ENCODE measurements at regions not wholly inside any gene's neighbourhood (a gene's known extent, or its start where the extent isn't known, plus 50 kb on each side); places are given as distances from the start of the nearest gene placed in this dataset.
A peak's percentile ranks its signal among the peaks of the same experiment; 100 is the strongest.

GRCh38 chr6:66961191-66961590 lies 1254.2 kb upstream of the EYS start:
- no peak for DNase-seq

GRCh38 chr6:66949191-66949661 lies 1242.2 kb upstream of the EYS start:
- Histone ChIP-seq H3K4me3 (no peak overlapping the region), H3K36me3 (no peaks in the 10 kb centered on the region), H3K27me3 (no peaks in the 10 kb centered on the region), H3K9me3 (no peaks in the 10 kb centered on the region)
- DNase-seq, result no peak

More at GRCh38 chr6:66961191-66961590, 1254.2 kb upstream of the EYS start:
- Histone ChIP-seq H3K36me3 (no peaks in the 10 kb centered on the region), H3K27me3 (no peaks in the 10 kb centered on the region), H3K9me3 (no peaks in the 10 kb centered on the region), H3K4me3 (no peak overlapping the region)

GRCh38 chr6:66948106-66948505 lies 1241.1 kb upstream of the EYS start:
- H3K4me3 ChIP-seq, result no peak overlapping the region
- DNase-seq, result no peak
- H3K36me3 ChIP-seq, result no peaks in the 10 kb centered on the region
- no peaks in the 10 kb centered on the region for H3K9me3 ChIP-seq
- no peaks in the 10 kb centered on the region for H3K27me3 ChIP-seq

GRCh38 chr6:66940003-66940402 lies 1233.0 kb upstream of the EYS start:
- DNase-seq, result no peak
- no peaks in the 10 kb centered on the region for H3K27me3 ChIP-seq
- H3K4me3 ChIP-seq, result no peak overlapping the region
- no peaks in the 10 kb centered on the region for H3K9me3 ChIP-seq
- H3K36me3 ChIP-seq, result no peaks in the 10 kb centered on the region

- H3K9me3 ChIP-seq, result no peaks in the 10 kb centered on the region
- no peak overlapping the region for H3K4me3 ChIP-seq
- no peak for DNase-seq
- no peaks in the 10 kb centered on the region for H3K36me3 ChIP-seq
- H3K27me3 ChIP-seq, result no peaks in the 10 kb centered on the region
Observed at GRCh38 chr6:66937180-66937579, 1230.2 kb upstream of the EYS start.

GRCh38 chr6:66935612-66936011 lies 1228.6 kb upstream of the EYS start:
- H3K4me3 ChIP-seq, result no peak overlapping the region
- no peaks in the 10 kb centered on the region for H3K9me3 ChIP-seq
- H3K36me3 ChIP-seq, result no peaks in the 10 kb centered on the region
- no peaks in the 10 kb centered on the region for H3K27me3 ChIP-seq
- DNase-seq, result no peak

GRCh38 chr6:66931787-66932186 lies 1224.8 kb upstream of the EYS start:
- H3K9me3 ChIP-seq, result no peaks in the 10 kb centered on the region
- no peak for DNase-seq
- H3K4me3 ChIP-seq, result no peak overlapping the region
- no peaks in the 10 kb centered on the region for H3K27me3 ChIP-seq
- H3K36me3 ChIP-seq, result no peaks in the 10 kb centered on the region

GRCh38 chr6:66930559-66931290 lies 1223.7 kb upstream of the EYS start:
- no peak overlapping the region for H3K4me3 ChIP-seq
- no peak for DNase-seq
- no peaks in the 10 kb centered on the region for H3K36me3 ChIP-seq
- no peaks in the 10 kb centered on the region for H3K27me3 ChIP-seq
- no peaks in the 10 kb centered on the region for H3K9me3 ChIP-seq

GRCh38 chr6:66926060-66926459 lies 1219.0 kb upstream of the EYS start:
- no peaks in the 10 kb centered on the region for H3K9me3 ChIP-seq
- no peak for DNase-seq
- H3K4me3 ChIP-seq, result no peak overlapping the region
- H3K36me3 ChIP-seq, result no peaks in the 10 kb centered on the region
- no peaks in the 10 kb centered on the region for H3K27me3 ChIP-seq

GRCh38 chr6:66913657-66914056 lies 1206.6 kb upstream of the EYS start:
- Histone ChIP-seq H3K9me3 (no peaks in the 10 kb centered on the region), H3K4me3 (no peak overlapping the region), H3K27me3 (no peaks in the 10 kb centered on the region), H3K36me3 (no peaks in the 10 kb centered on the region)
- no peak for DNase-seq

GRCh38 chr6:66902457-66902856 lies 1195.4 kb upstream of the EYS start:
- no peak overlapping the region for H3K4me3 ChIP-seq
- H3K27me3 ChIP-seq, result no peaks in the 10 kb centered on the region
- no peaks in the 10 kb centered on the region for H3K36me3 ChIP-seq
- DNase-seq, result no peak
- H3K9me3 ChIP-seq, result no peaks in the 10 kb centered on the region

GRCh38 chr6:66900133-66901083 lies 1193.4 kb upstream of the EYS start:
- no peaks in the 10 kb centered on the region for H3K27me3 ChIP-seq
- DNase-seq, result no peak

GRCh38 chr6:66897576-66897975 lies 1190.5 kb upstream of the EYS start:
- peak; percentile 34 for DNase-seq
- no peaks in the 10 kb centered on the region for H3K9me3 ChIP-seq
- H3K4me3 ChIP-seq, result no peak overlapping the region
- no peaks in the 10 kb centered on the region for H3K27me3 ChIP-seq
- H3K36me3 ChIP-seq, result no peaks in the 10 kb centered on the region

More at GRCh38 chr6:66900133-66901083, 1193.4 kb upstream of the EYS start:
- Histone ChIP-seq H3K4me3 (no peak overlapping the region), H3K9me3 (no peaks in the 10 kb centered on the region), H3K36me3 (no peaks in the 10 kb centered on the region)

GRCh38 chr6:66896415-66896814 lies 1189.4 kb upstream of the EYS start:
- DNase-seq, result no peak
- Histone ChIP-seq H3K27me3 (no peaks in the 10 kb centered on the region), H3K4me3 (no peak overlapping the region), H3K9me3 (no peaks in the 10 kb centered on the region), H3K36me3 (no peaks in the 10 kb centered on the region)

GRCh38 chr6:66883453-66883852 lies 1176.4 kb upstream of the EYS start:
- Histone ChIP-seq H3K9me3 (0 out of 2 replicates have a peak, but pooled peaks cover 2% of the 10 kb centered on the region), H3K27me3 (no peaks in the 10 kb centered on the region)

GRCh38 chr6:66866801-66867200 lies 1159.8 kb upstream of the EYS start:
- DNase-seq, result no peak
- H3K36me3 ChIP-seq, result no peaks in the 10 kb centered on the region
- no peaks in the 10 kb centered on the region for H3K9me3 ChIP-seq
- H3K4me3 ChIP-seq, result no peak overlapping the region
- H3K27me3 ChIP-seq, result no peaks in the 10 kb centered on the region

More at GRCh38 chr6:66883453-66883852, 1176.4 kb upstream of the EYS start:
- no peaks in the 10 kb centered on the region for H3K36me3 ChIP-seq
- no peak for DNase-seq
- H3K4me3 ChIP-seq, result no peak overlapping the region

GRCh38 chr6:66865771-66866170 lies 1158.7 kb upstream of the EYS start:
- no peak for DNase-seq
- Histone ChIP-seq H3K4me3 (no peak overlapping the region), H3K9me3 (no peaks in the 10 kb centered on the region), H3K36me3 (no peaks in the 10 kb centered on the region), H3K27me3 (no peaks in the 10 kb centered on the region)

Data from MG63 (cell line).